Left ventricle myocardium inferior (tissue), 1 donor: ENCODE measurements at regions not wholly inside any gene's neighbourhood (a gene's known extent, or its start where the extent isn't known, plus 50 kb on each side); places are given as distances from the start of the nearest gene placed in this dataset.

Experiments
- DNase-seq: peaks from one replicate; pipeline ENCODE4 v3.0.0-alpha.2; 2020
- H3K27ac ChIP-seq: fragments of 200-600 bp; replicated peaks from 2 replicates; pipeline ENCODE4 v1.8.0; 2021
- H3K27me3 ChIP-seq: fragments of 200-600 bp; 2 replicates; pipeline ENCODE4 v1.8.0; 2021; ENCODE audit warnings: low read depth
- H3K36me3 ChIP-seq: fragments of 200-600 bp; 2 replicates; pipeline ENCODE4 v1.8.0; 2021
- H3K4me1 ChIP-seq: fragments of 200-600 bp; 2 replicates; pipeline ENCODE4 v1.8.0; 2021
- H3K4me3 ChIP-seq: fragments of 200-600 bp; 2 replicates; pipeline ENCODE4 v1.8.0; 2021; ENCODE audit warnings: mild to moderate bottlenecking, moderate library complexity
- H3K9me3 ChIP-seq: fragments of 200-600 bp; replicated peaks from 2 replicates; pipeline ENCODE4 v1.8.0; 2021
- CTCF ChIP-seq: fragments of 200-600 bp; IDR thresholded peaks from 2 replicates; pipeline ENCODE4 v1.8.0; 2021; ENCODE audit warnings: antibody characterized with exemption, mild to moderate bottlenecking, borderline replicate concordance
- intact Hi-C: fragments of 100-400 bp; cut with micrococcal nuclease; formaldehyde crosslinking; loops from one replicate; pipeline ENCODE4 v1.11.0; 2022
- donor health status: DM: no; HTN: yes; CAD: no; lungs with severe emphysema.

- intact Hi-C loops: no loop called here
- H3K36me3 ChIP-seq: no peaks in the 10 kb centered on the region
- no peaks in the 10 kb centered on the region for H3K9me3 ChIP-seq
- DNase-seq: no peak
- no peaks in the 10 kb centered on the region for H3K4me1 ChIP-seq
- no peak overlapping the region for H3K27ac ChIP-seq
- H3K27me3 ChIP-seq: no peaks in the 10 kb centered on the region
- H3K4me3 ChIP-seq: no peak overlapping the region
- no peak for TF ChIP-seq CTCF
Observed at GRCh38 chr18:32621034-32621433, 150.4 kb upstream of the GAREM1 start.

GRCh38 chr18:32618546-32618945 lies 147.9 kb upstream of the GAREM1 start:
- H3K4me3 ChIP-seq: no peak overlapping the region
- no peak for TF ChIP-seq CTCF
- H3K36me3 ChIP-seq: no peaks in the 10 kb centered on the region
- DNase-seq: no peak
- no peaks in the 10 kb centered on the region for H3K9me3 ChIP-seq
- H3K27me3 ChIP-seq: no peaks in the 10 kb centered on the region
- H3K27ac ChIP-seq: no peak overlapping the region
- H3K4me1 ChIP-seq: no peaks in the 10 kb centered on the region
- intact Hi-C loops: loop anchor here (5.0 kb wide), 1 partner anchor 49 kb away; no protein-coding TSS in a partner anchor

- H3K4me3 ChIP-seq: no peak overlapping the region
Observed at GRCh38 chr18:32613821-32614220, 143.1 kb upstream of the GAREM1 start.

GRCh38 chr18:32612651-32613050 lies 142.0 kb upstream of the GAREM1 start:
- no peaks in the 10 kb centered on the region for H3K4me1 ChIP-seq
- no peak for TF ChIP-seq CTCF

More at GRCh38 chr18:32613821-32614220, 143.1 kb upstream of the GAREM1 start:
- Histone ChIP-seq H3K9me3 (no peaks in the 10 kb centered on the region), H3K4me1 (no peaks in the 10 kb centered on the region), H3K27me3 (no peaks in the 10 kb centered on the region), H3K36me3 (no peaks in the 10 kb centered on the region), H3K27ac (no peak overlapping the region)
- DNase-seq: no peak
- intact Hi-C loops: no loop called here
- TF ChIP-seq CTCF: no peak

GRCh38 chr18:32610176-32610575 lies 139.5 kb upstream of the GAREM1 start:
- no peak for DNase-seq
- TF ChIP-seq CTCF: no peak
- H3K4me3 ChIP-seq: no peak overlapping the region
- H3K27ac ChIP-seq: no peak overlapping the region
- H3K27me3 ChIP-seq: no peaks in the 10 kb centered on the region
- H3K4me1 ChIP-seq: no peaks in the 10 kb centered on the region
- peaks cover 2% of the 10 kb centered on the region for H3K9me3 ChIP-seq
- H3K36me3 ChIP-seq: no peaks in the 10 kb centered on the region
- intact Hi-C loops: no loop called here

More at GRCh38 chr18:32612651-32613050, 142.0 kb upstream of the GAREM1 start:
- Histone ChIP-seq H3K27ac (no peak overlapping the region), H3K4me3 (no peak overlapping the region), H3K9me3 (no peaks in the 10 kb centered on the region), H3K36me3 (no peaks in the 10 kb centered on the region), H3K27me3 (no peaks in the 10 kb centered on the region)
- intact Hi-C loops: no loop called here
- no peak for DNase-seq

- Histone ChIP-seq H3K4me3 (no peak overlapping the region), H3K27me3 (no peaks in the 10 kb centered on the region), H3K27ac (no peak overlapping the region), H3K36me3 (no peaks in the 10 kb centered on the region), H3K9me3 (peaks cover 12% of the 10 kb centered on the region), H3K4me1 (no peaks in the 10 kb centered on the region)
- intact Hi-C loops: no loop called here
- no peak for DNase-seq
- TF ChIP-seq CTCF: no peak
Observed at GRCh38 chr18:32607816-32608215, 137.1 kb upstream of the GAREM1 start.
